GDM1 (cell line): ENCODE measurements at regions not wholly inside any gene's neighbourhood (a gene's known extent, or its start where the extent isn't known, plus 50 kb on each side); places are given as distances from the start of the nearest gene placed in this dataset.

Source experiments
- DNase-seq: peaks from one replicate; lab custom pipeline; 2025; lab: John Stamatoyannopoulos, UW

- no peak for DNase-seq
Measured at GRCh38 chr3:105923140-105923539, 54.3 kb upstream of the CBLB start.

- DNase-seq: no peak
Measured at GRCh38 chr3:105927741-105928140, 58.9 kb upstream of the CBLB start.

- no peak for DNase-seq
Measured at GRCh38 chr3:105930733-105931132, 61.9 kb upstream of the CBLB start.

- no peak for DNase-seq
Measured at GRCh38 chr3:105931500-105931899, 62.7 kb upstream of the CBLB start.

GRCh38 chr3:105933871-105934270, 65.1 kb upstream of the CBLB start:
- no peak for DNase-seq

- no peak for DNase-seq
Measured at GRCh38 chr3:105938101-105938500, 69.3 kb upstream of the CBLB start.

- no peak for DNase-seq
Measured at GRCh38 chr3:105938806-105939205, 70.0 kb upstream of the CBLB start.

GRCh38 chr3:105944276-105944675, 75.5 kb upstream of the CBLB start:
- no peak for DNase-seq

GRCh38 chr3:105944721-105945120, 75.9 kb upstream of the CBLB start:
- DNase-seq: no peak

GRCh38 chr3:105948101-105948500, 79.3 kb upstream of the CBLB start:
- DNase-seq: no peak

GRCh38 chr3:105950881-105951600, 82.2 kb upstream of the CBLB start:
- no peak for DNase-seq

GRCh38 chr3:105953831-105954230, 85.0 kb upstream of the CBLB start:
- DNase-seq: no peak

GRCh38 chr3:105956306-105956705, 87.5 kb upstream of the CBLB start:
- DNase-seq: no peak

- DNase-seq: no peak
Measured at GRCh38 chr3:105957722-105958121, 88.9 kb upstream of the CBLB start.

GRCh38 chr3:105958237-105959000, 89.6 kb upstream of the CBLB start:
- DNase-seq: no peak

- DNase-seq: no peak
Measured at GRCh38 chr3:105959851-105960250, 91.0 kb upstream of the CBLB start.

GRCh38 chr3:105960381-105960780, 91.6 kb upstream of the CBLB start:
- DNase-seq: no peak

GRCh38 chr3:105963161-105963560, 94.3 kb upstream of the CBLB start:
- DNase-seq: no peak

GRCh38 chr3:105965384-105965783, 96.6 kb upstream of the CBLB start:
- no peak for DNase-seq

- DNase-seq: no peak
Measured at GRCh38 chr3:105967117-105967516, 98.3 kb upstream of the CBLB start.

- DNase-seq: no peak
Measured at GRCh38 chr3:105970283-105970682, 101.5 kb upstream of the CBLB start.

- no peak for DNase-seq
Measured at GRCh38 chr3:105972069-105972468, 103.3 kb upstream of the CBLB start.

GRCh38 chr3:105974381-105974780, 105.6 kb upstream of the CBLB start:
- DNase-seq: no peak

- no peak for DNase-seq
Measured at GRCh38 chr3:105976196-105976595, 107.4 kb upstream of the CBLB start.
